HG03066 (cell line): ENCODE measurements at regions not wholly inside any gene's neighbourhood (a gene's known extent, or its start where the extent isn't known, plus 50 kb on each side); places are given as distances from the start of the nearest gene placed in this dataset.
"Not testable (repeated sequence)": the region's sequence is repeated elsewhere in the genome, so short reads cannot be mapped to it uniquely, and the experiment has no call there.

Source experiments
- ATAC-seq: cut with Tn5 transposase; IDR thresholded peaks from one replicate; pipeline ENCODE4 v1.9.1; 2021; ENCODE audit warnings: low read depth; ENCODE audit not compliant: unreplicated experiment

GRCh38 chr9:67708109-67708508, 150.6 kb upstream of the ANKRD20A1 start:
- not testable (repeated sequence) for ATAC-seq

- not testable (repeated sequence) for ATAC-seq
Measured at GRCh38 chr9:67711429-67711828, 147.3 kb upstream of the ANKRD20A1 start.

DNA sequence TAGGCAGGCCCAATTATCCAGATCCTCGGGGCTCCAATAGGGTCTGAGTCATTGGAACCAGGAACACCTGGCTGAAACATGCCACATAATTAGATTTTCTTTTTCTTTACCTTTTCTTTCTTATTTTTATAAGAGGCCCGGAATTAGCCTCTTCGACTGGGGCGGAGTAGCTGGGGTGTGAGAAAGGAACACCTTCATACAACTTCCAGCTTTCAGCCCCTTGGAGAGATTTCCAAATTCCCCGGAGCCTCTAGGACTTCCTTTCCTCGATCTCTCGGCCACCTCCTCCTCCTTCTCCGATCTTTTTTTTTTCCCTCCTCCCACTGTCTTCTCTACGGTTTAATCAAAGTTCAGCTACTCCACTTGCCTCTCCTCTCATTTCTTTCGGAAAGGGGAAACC, 146.8 kb upstream of the ANKRD20A1 start:
- not testable (repeated sequence) for ATAC-seq

DNA sequence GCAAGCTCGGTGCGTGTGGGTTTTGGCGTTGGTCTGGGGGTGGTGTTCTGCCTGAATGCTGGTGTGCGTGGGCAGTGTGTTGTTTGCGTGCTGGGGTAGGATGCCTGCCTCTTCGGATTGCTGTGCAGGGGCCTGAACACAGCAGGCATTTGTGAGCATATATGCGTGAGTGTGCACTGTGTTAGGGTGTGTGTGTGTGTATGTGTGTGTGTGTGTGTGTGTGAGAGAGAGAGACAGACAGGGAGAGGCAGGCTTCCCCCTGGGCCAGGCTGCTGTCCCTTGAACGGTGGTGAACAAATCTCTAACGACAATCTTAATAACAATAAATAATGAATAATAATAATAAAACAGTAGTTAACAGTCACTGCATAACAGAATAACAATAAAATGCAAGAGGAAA, 145.8 kb upstream of the ANKRD20A1 start:
- ATAC-seq, result not testable (repeated sequence)

- not testable (repeated sequence) for ATAC-seq
Measured at GRCh38 chr9:67717830-67718388, 140.8 kb upstream of the ANKRD20A1 start.

GRCh38 chr9:67720491-67720890, 138.2 kb upstream of the ANKRD20A1 start:
- ATAC-seq, result not testable (repeated sequence)

DNA sequence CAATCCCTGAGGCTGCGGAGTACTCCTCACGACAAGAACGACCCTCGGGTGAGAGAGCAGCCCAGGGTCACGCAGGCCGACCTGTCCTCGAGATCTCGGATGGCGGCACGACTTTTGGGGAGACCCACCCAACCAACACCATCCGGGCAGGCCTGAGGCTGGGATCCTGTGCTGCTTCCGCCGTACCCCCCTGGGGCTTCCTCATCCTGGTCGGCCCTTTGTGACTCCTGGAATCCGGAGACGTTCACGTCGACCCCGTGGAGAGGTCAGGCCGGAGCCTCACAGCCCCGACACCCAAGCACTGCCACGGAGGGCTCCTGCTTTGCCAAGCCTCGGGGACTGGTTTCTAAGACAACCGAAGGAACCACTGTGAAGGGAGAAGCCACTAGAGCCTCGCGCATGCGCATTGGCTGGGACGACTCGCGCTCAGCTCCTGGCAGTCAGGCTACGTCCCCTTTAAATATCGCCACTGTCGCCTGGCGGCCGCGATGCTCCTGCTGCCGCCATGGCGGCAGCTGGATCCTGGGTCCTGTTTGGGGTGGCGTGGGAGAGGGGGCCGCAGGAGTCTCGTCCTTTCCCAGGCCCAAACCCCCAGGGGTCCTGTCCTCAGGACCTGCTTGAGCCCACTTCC, 136.2 kb upstream of the ANKRD20A1 start:
- ATAC-seq, result peak; percentile 84

GRCh38 chr9:67723185-67723584, 135.5 kb upstream of the ANKRD20A1 start:
- ATAC-seq, result not testable (repeated sequence)

GRCh38 chr9:67724885-67725284, 133.8 kb upstream of the ANKRD20A1 start:
- not testable (repeated sequence) for ATAC-seq

GRCh38 chr9:67726213-67726988, 132.3 kb upstream of the ANKRD20A1 start:
- ATAC-seq, result not testable (repeated sequence)

DNA sequence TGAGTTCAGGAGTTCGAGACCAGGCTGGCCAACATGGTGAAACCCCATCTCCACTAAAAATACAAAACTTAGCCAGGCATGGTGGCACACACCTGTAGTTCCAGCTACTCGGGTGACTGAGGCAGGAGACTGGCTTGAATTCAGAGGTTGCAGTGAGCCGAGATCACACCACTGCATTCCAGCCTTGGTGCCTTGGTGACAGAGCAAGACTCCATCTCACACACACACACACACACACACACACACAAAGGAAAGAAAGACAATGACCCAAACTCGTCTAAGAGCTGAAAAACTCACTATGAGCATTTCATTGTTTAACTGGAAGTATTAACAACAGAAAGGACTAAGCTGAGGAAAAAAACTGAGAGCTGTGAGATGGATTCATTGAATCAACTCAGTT, 95.6 kb upstream of the ANKRD20A1 start:
- ATAC-seq, result not testable (repeated sequence)

DNA sequence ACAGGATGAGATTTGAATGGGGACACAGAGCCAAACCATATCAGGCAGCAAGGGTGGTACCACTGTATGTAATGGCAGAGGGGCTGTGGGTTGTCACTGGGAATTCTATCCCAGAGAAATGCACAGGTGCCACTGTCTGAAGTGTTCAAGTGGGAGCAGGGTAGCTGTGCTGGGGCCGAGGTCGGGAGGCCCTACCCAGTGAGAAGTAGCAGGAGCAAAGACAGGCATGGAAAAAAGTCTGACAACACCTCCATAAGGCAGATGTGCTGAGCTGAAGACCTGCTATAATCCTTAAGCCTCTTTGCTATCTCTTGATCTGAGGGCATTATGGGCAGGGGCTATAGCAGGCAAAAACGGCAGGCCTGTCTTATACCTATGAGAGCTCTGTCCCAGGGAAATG, 86.9 kb upstream of the ANKRD20A1 start:
- ATAC-seq, result not testable (repeated sequence)

GRCh38 chr9:67800170-67800569, 58.6 kb upstream of the ANKRD20A1 start:
- ATAC-seq, result not testable (repeated sequence)
